GM12875 (cell line): ENCODE measurements at regions not wholly inside any gene's neighbourhood (a gene's known extent, or its start where the extent isn't known, plus 50 kb on each side); places are given as distances from the start of the nearest gene placed in this dataset.
"Not testable (repeated sequence)": the region's sequence is repeated elsewhere in the genome, so short reads cannot be mapped to it uniquely, and the experiment has no call there.

Experiments used
- H3K4me3 ChIP-seq: one replicate; pipeline ENCODE4 v1.5.1; 2011; ENCODE audit warnings: low read depth, low read length, control low read depth
- TF ChIP-seq, protein P1 (sequence below): IDR thresholded peaks from 2 replicates; pipeline ENCODE4 v1.5.1; 2011; ENCODE audit warnings: low read depth, mild to moderate bottlenecking, control low read depth, inconsistent platforms, low read length, moderate library complexity, borderline replicate concordance; ENCODE audit not compliant: insufficient read depth

DNA sequence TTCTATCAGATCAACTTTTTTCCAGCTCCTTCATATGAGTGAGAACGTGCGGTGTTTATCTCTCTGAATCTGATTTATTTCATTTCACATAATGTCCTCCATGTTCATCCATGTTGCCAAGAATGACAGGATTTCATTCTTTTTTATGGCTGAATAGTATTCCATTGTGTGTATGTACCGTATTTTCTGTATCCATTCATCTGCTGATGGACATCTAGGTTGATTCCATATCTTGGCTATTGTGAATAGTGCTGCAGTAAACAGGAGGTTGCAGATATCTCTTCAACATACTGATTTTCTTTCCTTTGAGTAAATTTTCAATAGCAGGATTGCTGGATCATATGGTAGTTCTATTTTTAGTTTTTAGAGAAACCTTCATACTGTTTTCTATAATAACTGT, 388.5 kb downstream of the DCDC2C start:
- TF ChIP-seq, protein P1, sequence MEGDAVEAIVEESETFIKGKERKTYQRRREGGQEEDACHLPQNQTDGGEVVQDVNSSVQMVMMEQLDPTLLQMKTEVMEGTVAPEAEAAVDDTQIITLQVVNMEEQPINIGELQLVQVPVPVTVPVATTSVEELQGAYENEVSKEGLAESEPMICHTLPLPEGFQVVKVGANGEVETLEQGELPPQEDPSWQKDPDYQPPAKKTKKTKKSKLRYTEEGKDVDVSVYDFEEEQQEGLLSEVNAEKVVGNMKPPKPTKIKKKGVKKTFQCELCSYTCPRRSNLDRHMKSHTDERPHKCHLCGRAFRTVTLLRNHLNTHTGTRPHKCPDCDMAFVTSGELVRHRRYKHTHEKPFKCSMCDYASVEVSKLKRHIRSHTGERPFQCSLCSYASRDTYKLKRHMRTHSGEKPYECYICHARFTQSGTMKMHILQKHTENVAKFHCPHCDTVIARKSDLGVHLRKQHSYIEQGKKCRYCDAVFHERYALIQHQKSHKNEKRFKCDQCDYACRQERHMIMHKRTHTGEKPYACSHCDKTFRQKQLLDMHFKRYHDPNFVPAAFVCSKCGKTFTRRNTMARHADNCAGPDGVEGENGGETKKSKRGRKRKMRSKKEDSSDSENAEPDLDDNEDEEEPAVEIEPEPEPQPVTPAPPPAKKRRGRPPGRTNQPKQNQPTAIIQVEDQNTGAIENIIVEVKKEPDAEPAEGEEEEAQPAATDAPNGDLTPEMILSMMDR, result no peak
- H3K4me3 ChIP-seq, result no peak overlapping the region

DNA sequence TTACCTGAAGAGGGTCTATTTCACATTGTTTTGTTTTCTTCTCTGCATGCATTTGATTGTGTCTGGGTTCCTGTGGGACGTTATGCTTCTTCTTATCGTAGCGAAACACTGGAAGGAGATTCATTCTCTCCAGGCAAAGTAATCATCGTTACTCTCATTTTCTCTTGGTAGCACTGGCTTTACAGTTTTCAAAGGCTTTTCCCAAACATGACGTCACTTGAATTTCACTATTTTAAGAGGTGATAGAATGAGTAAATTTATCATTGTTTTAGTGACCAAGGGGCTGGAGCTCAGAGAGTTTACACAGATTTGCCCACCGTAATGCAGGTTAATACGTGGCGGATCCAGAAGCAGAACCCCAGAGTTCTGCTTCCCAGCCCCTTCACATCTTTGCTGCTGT, 391.4 kb downstream of the DCDC2C start:
- TF ChIP-seq, protein P1, result no peak
- H3K4me3 ChIP-seq, result no peak overlapping the region

GRCh38 chr2:4096978-4097766, 393.8 kb downstream of the DCDC2C start:
- TF ChIP-seq, protein P1, result no peak
- no peak overlapping the region for H3K4me3 ChIP-seq

DNA sequence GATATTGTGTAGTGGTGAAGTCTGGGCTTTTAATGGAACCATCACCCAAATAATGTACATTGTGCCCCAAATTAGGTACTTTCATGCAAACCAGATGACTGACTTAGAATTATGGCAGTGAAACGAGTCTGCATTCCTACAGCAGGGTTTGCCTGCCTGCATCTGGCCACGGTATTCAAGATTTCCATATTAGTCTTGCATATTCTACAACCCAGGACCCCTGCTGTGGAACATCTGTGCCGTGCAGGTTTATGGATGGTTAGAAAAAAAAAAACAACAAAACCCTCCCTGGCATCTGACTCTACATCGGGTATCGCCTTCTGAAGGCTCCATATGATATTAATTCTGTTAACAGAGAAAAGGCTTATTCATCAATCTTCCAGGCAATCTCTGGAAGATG, 394.8 kb downstream of the DCDC2C start:
- H3K4me3 ChIP-seq, result no peak overlapping the region
- TF ChIP-seq, protein P1, result no peak

DNA sequence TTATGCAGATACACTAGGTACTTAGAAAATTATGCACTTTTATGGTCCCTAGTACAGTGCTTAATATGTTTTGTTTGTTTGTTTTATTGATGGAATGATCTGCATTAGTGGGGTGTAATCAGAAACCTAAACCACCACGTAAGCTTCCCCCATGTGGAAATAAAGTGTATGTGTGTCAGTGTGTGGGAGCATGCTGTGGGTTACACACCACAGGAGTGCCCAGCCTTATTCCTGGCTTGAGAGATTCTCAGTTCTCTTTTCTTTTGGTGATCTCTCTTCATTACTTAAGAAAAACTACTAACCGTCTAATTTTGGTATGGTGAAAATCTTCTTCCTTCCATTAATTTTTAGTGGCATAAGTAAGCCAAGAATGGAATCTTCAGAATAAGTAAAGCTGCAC, 398.6 kb downstream of the DCDC2C start:
- TF ChIP-seq, protein P1, result no peak
- no peak overlapping the region for H3K4me3 ChIP-seq

- H3K4me3 ChIP-seq, result no peak overlapping the region
- TF ChIP-seq, protein P1, result no peak
Observed at GRCh38 chr2:4107179-4107578, 403.8 kb downstream of the DCDC2C start.

DNA sequence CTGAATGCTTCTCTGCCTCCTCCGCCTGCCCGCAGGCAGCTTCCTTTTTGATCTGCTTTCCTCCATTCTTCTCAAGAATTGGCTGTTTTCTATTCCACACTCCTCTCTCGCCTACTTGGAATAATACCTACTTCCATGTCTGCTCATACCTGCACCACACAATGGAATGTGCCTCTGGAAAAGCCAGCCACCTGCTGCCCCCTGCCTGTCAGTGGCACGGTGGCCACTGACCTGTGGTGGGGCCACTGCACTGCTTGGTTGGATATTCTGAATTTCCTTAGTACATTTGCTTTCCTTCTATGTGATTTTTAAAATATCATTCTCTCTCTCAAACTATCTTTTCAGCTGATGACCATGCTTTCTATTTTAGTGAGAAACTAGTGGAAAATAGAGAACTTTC, 406.9 kb downstream of the DCDC2C start:
- no peak overlapping the region for H3K4me3 ChIP-seq
- TF ChIP-seq, protein P1, result no peak

GRCh38 chr2:4115435-4115834, 412.1 kb downstream of the DCDC2C start:
- H3K4me3 ChIP-seq, result not testable (repeated sequence)
